Kidney (tissue), 13 donors: ENCODE measurements at regions not wholly inside any gene's neighbourhood (a gene's known extent, or its start where the extent isn't known, plus 50 kb on each side); places are given as distances from the start of the nearest gene placed in this dataset.

Experiments used
- DNase-seq, 5 donors: peaks; one replicate each; pipeline ENCODE4 v3.0.0-alpha.2; 2013 to 2020
- FAIRE-seq: peaks from 2 replicates; lab custom pipeline; 2012; peaks lifted over from hg19 to GRCh38; lab: Jason Lieb, UNC
- H3K27ac ChIP-seq, 2 donors: one replicate each; pipeline ENCODE4 v1.7.0; 2013; ENCODE audit warnings: low read depth in 2 of 2, low read length in 2 of 2, inconsistent platforms in 1 of 2
- H3K27me3 ChIP-seq: one replicate; pipeline ENCODE4 v1.7.1; 2013; ENCODE audit warnings: low read length, inconsistent platforms; ENCODE audit not compliant: control insufficient read depth, insufficient read depth
- H3K36me3 ChIP-seq, 3 donors: one replicate each; pipeline versions ENCODE4 v1.7.0 to v1.7.1; 2013; ENCODE audit warnings: low read length in 3 of 3, control low read depth in 1 of 3, inconsistent platforms in 1 of 3; ENCODE audit not compliant: insufficient read depth in 3 of 3, control insufficient read depth in 2 of 3
- H3K4me1 ChIP-seq, 3 donors: one replicate each; pipeline versions ENCODE4 v1.7.0 to v1.7.1; 2013; ENCODE audit warnings: low read length in 3 of 3, inconsistent platforms in 1 of 3, low read depth in 1 of 3; ENCODE audit not compliant: control insufficient read depth in 2 of 3, insufficient read depth in 2 of 3
- H3K4me3 ChIP-seq, 3 donors: one replicate each; pipeline versions ENCODE4 v1.7.0 to v1.8.1; 2013; ENCODE audit warnings: low read length in 3 of 3, control low read depth in 1 of 3, inconsistent platforms in 1 of 3
- H3K9ac ChIP-seq, 3 donors: one replicate each; pipeline versions ENCODE4 v1.7.0 to v1.7.1; 2013; ENCODE audit warnings: low read length in 3 of 3, control low read depth in 1 of 3, inconsistent platforms in 1 of 3
- H3K9me3 ChIP-seq, 3 donors: one replicate each; pipeline versions ENCODE4 v1.7.0 to v1.7.1; 2013; ENCODE audit warnings: low read length in 3 of 3, control low read depth in 1 of 3, inconsistent platforms in 1 of 3; ENCODE audit not compliant: control insufficient read depth in 2 of 3, insufficient read depth in 1 of 3
- intact Hi-C: fragments of 100-400 bp; cut with DNase I; formaldehyde crosslinking; loops from one replicate; pipeline ENCODE4 v1.11.1; 2022
- TF ChIP-seq, protein P1 (sequence below): IDR thresholded peaks from 3 replicates; pipeline ENCODE4 v1.5.1; 2012; ENCODE audit warnings: mild to moderate bottlenecking, moderate library complexity, borderline replicate concordance; ENCODE audit not compliant: insufficient read depth; ENCODE audit errors: extremely low read depth
- donor health status: control.
- donor health status: control.
- donor health status: control.
- donor health status: control.
- donor health status: control.
- donor health status: DM: yes; HTN: yes; CAD: no.
- donor health status: Normal renal cell carcinoma (clear cell type).

DNA sequence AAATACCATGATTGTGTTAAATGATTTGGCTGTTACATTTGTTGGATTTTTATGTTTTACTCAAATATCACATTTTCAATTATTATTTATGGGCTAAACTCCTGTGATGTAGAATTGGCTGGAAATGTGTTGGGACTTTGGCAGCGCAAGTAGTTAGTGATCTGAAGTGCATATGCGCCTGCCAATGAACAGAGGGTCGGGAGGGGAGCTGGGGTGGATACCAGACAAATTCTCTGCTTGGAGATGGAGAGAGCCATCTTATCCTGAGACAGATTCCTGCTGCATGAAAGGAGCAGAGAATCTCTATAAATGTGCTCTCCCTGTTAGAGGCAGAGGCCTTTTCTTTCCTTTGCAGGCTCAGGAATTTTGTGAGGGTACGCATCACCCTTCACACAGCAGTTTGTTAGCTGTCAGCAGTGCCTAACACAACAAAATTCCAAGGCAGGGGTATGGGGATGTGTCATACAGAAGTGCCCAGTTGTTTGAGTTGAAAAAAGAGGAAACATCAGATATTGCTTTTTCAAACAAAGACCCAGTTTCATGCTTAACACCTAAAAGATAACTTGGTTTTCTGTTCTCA is 489.1 kb downstream of the CSNK1G3 start:
- Histone ChIP-seq H3K27ac (no peak overlapping the region), H3K9me3 (no peaks in the 10 kb centered on the region), H3K4me3 (no peak overlapping the region), H3K27me3 (no peaks in the 10 kb centered on the region), H3K4me1 (no peaks in the 10 kb centered on the region), H3K36me3 (no peaks in the 10 kb centered on the region), H3K9ac (no peak overlapping the region)
- intact Hi-C loops = no loop called here
- TF ChIP-seq, protein P1, sequence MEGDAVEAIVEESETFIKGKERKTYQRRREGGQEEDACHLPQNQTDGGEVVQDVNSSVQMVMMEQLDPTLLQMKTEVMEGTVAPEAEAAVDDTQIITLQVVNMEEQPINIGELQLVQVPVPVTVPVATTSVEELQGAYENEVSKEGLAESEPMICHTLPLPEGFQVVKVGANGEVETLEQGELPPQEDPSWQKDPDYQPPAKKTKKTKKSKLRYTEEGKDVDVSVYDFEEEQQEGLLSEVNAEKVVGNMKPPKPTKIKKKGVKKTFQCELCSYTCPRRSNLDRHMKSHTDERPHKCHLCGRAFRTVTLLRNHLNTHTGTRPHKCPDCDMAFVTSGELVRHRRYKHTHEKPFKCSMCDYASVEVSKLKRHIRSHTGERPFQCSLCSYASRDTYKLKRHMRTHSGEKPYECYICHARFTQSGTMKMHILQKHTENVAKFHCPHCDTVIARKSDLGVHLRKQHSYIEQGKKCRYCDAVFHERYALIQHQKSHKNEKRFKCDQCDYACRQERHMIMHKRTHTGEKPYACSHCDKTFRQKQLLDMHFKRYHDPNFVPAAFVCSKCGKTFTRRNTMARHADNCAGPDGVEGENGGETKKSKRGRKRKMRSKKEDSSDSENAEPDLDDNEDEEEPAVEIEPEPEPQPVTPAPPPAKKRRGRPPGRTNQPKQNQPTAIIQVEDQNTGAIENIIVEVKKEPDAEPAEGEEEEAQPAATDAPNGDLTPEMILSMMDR = no peak
- FAIRE-seq (no peak), DNase-seq (no peak)

DNA sequence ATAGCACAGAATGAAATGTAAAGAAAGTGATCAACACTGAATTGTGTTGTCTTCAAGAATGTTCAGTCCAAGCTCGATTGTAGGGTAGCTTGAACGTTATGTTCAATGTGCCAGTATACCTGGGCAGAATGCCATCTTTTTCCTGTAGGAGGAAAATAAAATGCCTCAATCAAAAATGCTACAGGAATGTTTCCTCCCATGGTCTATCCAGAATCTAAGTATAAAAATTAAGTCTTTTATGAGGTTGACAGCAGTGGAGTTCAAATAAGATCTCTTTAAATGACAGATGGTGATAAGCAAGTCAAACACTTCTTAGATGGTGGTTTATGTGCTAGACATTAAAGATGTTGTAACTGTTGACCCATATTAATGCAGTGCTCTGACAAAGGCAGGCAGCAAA is 488.6 kb downstream of the CSNK1G3 start:
- TF ChIP-seq, protein P1 = no peak
- intact Hi-C loops = no loop called here
- Histone ChIP-seq H3K4me1 (no peaks in the 10 kb centered on the region), H3K36me3 (no peaks in the 10 kb centered on the region), H3K4me3 (no peak overlapping the region), H3K27ac (no peak overlapping the region), H3K9me3 (no peaks in the 10 kb centered on the region), H3K27me3 (no peaks in the 10 kb centered on the region), H3K9ac (no peak overlapping the region)
- DNase-seq = no peak
- no peak for FAIRE-seq

DNA sequence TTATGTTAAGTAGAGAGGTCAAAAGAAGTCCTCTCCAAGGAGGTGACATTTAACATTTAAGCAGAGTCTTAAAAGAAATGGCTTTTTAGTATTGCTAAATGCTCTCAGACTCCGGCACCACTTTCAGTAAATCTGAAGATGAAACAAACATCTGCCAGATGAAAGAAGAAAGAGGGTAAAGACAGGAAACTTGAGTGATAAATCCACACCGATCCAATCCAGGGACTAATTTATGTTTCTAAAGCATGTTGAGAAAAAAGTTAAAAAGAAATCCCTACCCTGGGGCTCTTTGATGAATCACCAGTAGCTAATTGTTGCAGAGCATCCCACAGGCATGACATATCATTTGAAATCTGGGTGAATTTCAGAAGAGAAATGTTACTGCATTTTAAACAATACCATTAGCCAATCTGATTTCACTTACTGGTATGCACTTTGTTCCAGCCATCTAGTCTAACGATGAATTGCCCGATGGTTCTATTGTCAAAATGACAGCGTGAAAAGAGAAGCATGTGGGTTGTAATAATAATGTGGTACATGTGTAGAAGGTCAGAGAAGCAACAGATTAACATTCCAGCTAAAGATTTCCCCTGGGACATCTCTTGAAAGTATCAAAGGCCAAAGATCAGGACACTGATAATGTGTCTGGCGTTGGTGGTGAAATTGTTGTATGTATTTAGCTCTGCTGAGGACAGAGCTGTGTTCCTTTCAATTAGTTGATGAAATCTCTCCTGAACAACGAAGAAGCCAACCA is 485.7 kb downstream of the CSNK1G3 start:
- Histone ChIP-seq H3K27me3 (no peaks in the 10 kb centered on the region), H3K4me3 (no peak overlapping the region), H3K27ac (no peak overlapping the region), H3K9me3 (no peaks in the 10 kb centered on the region), H3K4me1 (no peaks in the 10 kb centered on the region), H3K36me3 (no peaks in the 10 kb centered on the region), H3K9ac (no peak overlapping the region)
- TF ChIP-seq, protein P1 = no peak
- intact Hi-C loops = no loop called here
- DNase-seq (no peak), FAIRE-seq (no peak)
